Neuron (in vitro differentiated cells): ENCODE measurements at regions not wholly inside any gene's neighbourhood (a gene's known extent, or its start where the extent isn't known, plus 50 kb on each side); places are given as distances from the start of the nearest gene placed in this dataset.

Experiments used
- H2AFZ ChIP-seq: one replicate; pipeline ENCODE4 v1.6.1; 2013; ENCODE audit warnings: low read depth, mild to moderate bottlenecking, inconsistent platforms, low read length, moderate library complexity
- H3K27me3 ChIP-seq: one replicate; pipeline ENCODE4 v1.6.1; 2013; ENCODE audit warnings: low read length; ENCODE audit not compliant: insufficient read depth
- H3K36me3 ChIP-seq: one replicate; pipeline ENCODE4 v1.6.1; 2013; ENCODE audit warnings: low read length; ENCODE audit not compliant: insufficient read depth
- H3K4me1 ChIP-seq: one replicate; pipeline ENCODE4 v1.6.1; 2013; ENCODE audit warnings: low read length; ENCODE audit not compliant: insufficient read depth
- H3K4me3 ChIP-seq: 2 replicates; pipeline ENCODE4 v1.5.1; 2013; ENCODE audit warnings: mild to moderate bottlenecking, low read length, moderate library complexity
- H3K9me3 ChIP-seq: one replicate; pipeline ENCODE4 v1.6.1; 2013; ENCODE audit warnings: low read length

DNA sequence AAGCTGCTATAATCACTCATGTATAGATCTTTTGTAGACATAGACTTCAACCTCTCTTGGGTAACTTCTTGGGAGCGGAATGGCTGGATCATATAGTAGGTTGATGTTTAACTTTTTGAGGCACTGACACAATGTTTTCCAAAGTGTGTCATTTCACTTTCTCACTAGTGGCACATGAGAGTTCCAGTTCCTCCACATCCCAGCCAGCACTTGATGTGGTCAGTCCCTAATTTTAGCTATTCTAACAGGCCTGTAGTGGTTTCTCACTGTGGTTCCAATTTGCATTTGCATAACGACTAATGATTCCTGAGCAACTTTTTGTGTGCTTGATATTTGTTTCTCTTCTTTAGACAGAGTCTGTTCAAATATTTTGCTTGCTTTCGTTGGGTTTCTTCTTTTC is 221.3 kb downstream of the DLL1 start:
- Histone ChIP-seq H3K36me3 (no peaks in the 10 kb centered on the region), H3K9me3 (no peaks in the 10 kb centered on the region), H3K4me1 (peaks cover 2% of the 10 kb centered on the region), H3K27me3 (no peaks in the 10 kb centered on the region), H2AFZ (no peak overlapping the region), H3K4me3 (no peak overlapping the region)

DNA sequence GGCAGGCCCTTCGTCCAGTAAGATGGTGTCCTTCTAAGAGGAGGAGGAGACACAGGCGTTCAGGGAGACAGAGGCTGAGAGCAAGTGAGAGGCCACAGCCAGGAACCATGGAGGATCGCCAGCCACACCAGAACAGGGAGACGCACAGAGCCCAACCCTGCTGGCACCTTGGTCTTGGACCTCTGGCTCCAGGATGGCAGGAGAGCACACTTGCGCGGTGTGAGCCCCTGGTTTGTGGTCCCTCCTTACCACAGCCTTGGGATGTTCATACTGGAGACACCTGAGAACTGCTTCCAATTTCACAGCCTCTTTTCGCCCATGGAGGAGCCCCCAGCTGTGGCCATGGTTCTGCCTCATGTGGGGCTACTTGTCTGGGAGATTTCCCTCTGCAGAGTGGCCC is 222.4 kb downstream of the DLL1 start:
- Histone ChIP-seq H3K27me3 (no peaks in the 10 kb centered on the region), H2AFZ (no peak overlapping the region), H3K4me1 (peaks cover 2% of the 10 kb centered on the region), H3K9me3 (no peaks in the 10 kb centered on the region), H3K4me3 (no peak overlapping the region), H3K36me3 (no peaks in the 10 kb centered on the region)

DNA sequence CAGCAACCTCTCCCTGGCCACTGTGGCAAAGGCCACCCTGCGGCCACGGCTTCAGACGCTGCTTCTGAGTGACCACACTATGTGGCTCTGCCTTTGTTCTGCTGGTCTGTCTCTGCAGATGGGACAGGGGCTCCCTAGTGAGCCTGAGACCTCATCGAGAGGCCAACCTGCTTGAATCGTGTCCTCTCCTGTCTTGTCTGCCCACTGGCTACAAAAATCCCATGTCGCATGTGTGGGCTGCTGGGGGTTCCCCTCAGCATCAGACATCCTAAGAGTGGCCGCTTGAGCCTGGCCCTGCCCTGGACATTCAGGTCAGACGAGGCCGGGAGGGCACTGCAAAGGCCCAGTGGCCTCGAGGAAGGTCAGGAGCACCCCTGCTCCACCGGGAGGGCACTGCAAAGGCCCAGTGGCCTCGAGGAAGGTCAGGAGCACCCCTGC is 222.9 kb downstream of the DLL1 start:
- peaks cover 2% of the 10 kb centered on the region for H3K4me1 ChIP-seq
- H3K27me3 ChIP-seq: no peaks in the 10 kb centered on the region
- H2AFZ ChIP-seq: no peak overlapping the region
- no peak overlapping the region for H3K4me3 ChIP-seq
- no peaks in the 10 kb centered on the region for H3K9me3 ChIP-seq
- no peaks in the 10 kb centered on the region for H3K36me3 ChIP-seq

DNA sequence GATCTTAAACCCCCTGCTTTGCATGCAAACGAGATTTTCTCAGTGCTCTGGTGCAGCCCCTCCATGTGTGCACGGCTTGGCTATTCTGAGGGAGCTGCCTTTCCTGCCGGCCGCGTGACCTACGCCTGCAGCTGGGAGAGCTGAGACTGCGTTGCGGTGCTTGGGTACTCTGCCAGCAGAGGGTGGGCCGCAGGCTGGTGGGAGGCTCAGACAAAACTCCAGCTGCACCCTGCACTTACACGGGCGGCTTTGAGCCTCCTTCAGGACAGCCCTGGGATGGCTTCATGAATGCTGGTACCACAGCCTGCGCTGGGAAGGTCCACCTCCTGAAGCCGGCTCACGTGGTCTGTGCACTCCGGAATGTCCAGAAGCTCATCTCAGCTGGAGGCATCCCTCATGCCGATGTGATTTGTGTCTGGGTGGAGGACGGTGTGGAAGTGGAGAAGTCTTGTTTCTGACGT is 223.7 kb downstream of the DLL1 start:
- no peaks in the 10 kb centered on the region for H3K36me3 ChIP-seq
- H3K4me3 ChIP-seq: no peak overlapping the region
- peaks cover 2% of the 10 kb centered on the region for H3K4me1 ChIP-seq
- no peaks in the 10 kb centered on the region for H3K27me3 ChIP-seq
- H3K9me3 ChIP-seq: no peaks in the 10 kb centered on the region
- H2AFZ ChIP-seq: no peak overlapping the region

DNA sequence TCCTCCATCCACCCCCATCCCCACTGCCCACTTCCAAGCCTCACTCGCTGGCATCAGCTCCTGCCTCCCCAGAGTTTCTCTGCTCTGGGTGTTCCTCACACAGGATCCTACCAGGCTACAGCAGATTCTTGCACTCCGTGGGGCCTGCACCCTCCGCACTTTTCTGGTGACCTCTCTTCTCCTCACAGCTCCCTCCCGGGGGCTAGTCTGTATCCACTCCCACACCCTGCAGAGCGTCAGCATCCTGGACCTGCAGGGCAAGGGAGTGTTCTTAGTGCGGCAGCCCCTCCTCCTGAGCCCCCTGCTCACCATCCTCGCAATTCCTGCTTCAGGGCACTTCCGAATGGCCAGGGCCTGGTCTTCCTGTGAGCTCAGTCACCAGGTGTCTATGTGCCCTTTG is 224.2 kb downstream of the DLL1 start:
- no peak overlapping the region for H2AFZ ChIP-seq
- H3K4me1 ChIP-seq: peaks cover 2% of the 10 kb centered on the region
- H3K9me3 ChIP-seq: no peaks in the 10 kb centered on the region
- H3K4me3 ChIP-seq: no peak overlapping the region
- no peaks in the 10 kb centered on the region for H3K27me3 ChIP-seq
- no peaks in the 10 kb centered on the region for H3K36me3 ChIP-seq

DNA sequence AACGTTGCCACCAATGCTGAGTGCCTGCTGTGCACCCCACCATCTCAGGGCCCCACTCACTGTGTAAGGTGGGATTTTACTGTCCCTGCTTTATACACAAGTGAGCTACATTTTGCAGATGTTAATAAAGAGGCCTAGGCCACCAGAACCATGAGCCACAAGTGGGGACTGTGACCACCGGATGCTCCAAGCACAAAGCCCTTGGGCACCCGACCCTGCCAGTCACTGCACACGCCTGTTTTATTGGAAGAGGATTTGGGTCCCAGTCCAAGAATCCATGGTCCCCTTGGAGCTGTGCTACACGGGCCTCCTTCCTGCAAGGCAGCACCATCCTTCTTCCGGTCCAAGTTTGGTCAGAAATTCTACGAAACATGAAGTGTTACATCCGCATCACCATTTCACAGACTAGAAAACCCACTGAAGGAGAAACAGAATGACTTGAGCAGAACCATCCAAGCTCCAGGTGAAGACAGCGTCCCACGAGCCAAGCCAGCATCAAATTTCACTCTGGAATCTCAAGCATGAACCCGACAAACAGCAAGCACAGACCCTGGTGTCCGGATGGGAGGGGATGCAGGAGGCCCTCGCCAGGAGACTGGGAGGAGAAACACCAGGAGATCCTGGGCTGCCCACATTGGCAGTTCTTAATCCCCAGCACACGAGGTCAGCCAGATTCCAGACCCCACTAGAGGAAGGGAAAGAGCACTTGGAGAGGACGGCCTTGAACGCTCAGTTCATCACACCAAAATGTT is 226.9 kb downstream of the DLL1 start:
- Histone ChIP-seq H3K27me3 (peaks cover 5% of the 10 kb centered on the region), H3K36me3 (no peaks in the 10 kb centered on the region), H3K9me3 (no peaks in the 10 kb centered on the region), H3K4me1 (peaks cover 2% of the 10 kb centered on the region), H2AFZ (no peak overlapping the region), H3K4me3 (no peak overlapping the region)

DNA sequence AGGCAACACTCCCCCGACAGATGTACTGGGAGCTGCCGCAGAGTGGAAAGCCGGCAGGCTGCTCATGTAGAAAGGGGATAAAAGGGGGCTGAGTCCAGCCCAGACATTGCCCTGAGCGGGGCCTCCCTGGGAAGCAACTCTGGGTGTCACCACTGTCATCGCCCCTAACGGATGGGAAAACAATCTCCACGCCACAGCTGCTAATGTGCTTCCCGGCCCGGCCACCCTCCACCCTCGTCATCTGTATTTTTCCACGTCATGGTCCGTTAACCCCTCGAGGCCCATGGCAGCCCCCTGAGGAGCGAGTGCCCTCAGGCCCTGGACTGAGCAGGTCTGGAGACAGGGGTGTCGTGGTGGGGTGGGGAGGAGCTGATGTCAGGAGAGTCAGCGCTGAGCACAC is 227.4 kb downstream of the DLL1 start:
- Histone ChIP-seq H2AFZ (no peak overlapping the region), H3K4me1 (peaks cover 2% of the 10 kb centered on the region), H3K4me3 (no peak overlapping the region), H3K9me3 (no peaks in the 10 kb centered on the region), H3K36me3 (no peaks in the 10 kb centered on the region), H3K27me3 (peaks cover 5% of the 10 kb centered on the region)

DNA sequence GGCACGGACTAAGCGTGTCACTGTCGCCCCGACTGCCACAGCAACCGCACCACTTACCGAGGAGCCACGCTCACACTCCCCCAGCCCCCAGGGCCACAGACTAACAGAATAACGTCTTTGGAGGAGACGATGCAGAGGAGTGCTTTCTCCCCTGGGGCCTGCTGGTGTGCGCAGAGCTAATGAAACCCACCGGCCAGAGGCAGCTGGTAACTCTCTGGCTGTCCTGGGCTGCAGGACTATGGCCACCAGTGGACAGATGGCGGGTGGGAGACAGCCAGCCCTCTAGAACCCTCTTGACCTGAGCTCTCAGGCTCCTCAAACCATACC is 228.0 kb downstream of the DLL1 start:
- Histone ChIP-seq H3K36me3 (no peaks in the 10 kb centered on the region), H3K4me1 (peaks cover 2% of the 10 kb centered on the region), H2AFZ (no peak overlapping the region), H3K27me3 (peaks cover 5% of the 10 kb centered on the region), H3K4me3 (no peak overlapping the region), H3K9me3 (no peaks in the 10 kb centered on the region)

DNA sequence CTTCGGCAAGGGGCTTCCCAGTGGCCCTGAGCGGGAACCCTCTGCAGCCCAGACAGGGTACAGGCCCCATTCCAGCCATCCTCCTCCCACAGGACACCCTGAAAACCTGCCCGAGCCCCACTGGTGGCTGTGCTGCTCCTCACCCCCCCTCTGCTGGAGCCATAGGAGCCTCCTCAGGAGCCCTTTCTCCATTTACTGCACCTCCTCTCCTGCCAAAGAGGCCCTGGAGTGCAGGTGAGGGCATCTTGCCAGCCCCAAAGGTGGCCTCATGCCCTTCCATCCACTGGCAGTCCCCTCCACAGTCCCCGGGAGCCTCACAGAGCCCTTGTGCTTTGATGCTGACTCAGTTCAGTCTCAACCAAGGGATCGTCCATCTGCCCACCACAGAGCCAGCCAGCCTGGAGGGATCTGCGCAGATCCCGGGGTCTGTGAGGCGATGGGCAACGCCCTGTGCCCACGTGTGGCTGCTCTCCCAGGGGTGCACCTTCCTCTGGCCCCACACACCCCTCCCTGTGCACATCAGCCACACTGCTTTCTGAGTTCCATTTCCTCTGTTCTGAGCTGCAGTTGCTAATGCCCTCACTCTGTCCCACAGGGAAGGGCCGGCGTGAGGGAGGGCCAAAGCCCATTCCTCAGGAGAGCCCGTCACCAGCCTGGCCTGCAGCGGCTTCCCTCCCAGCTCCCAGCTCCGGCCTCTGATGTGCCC is 228.5 kb downstream of the DLL1 start:
- Histone ChIP-seq H3K4me1 (peaks cover under 1% of the 10 kb centered on the region), H3K36me3 (no peaks in the 10 kb centered on the region), H3K4me3 (no peak overlapping the region), H3K27me3 (peaks cover 5% of the 10 kb centered on the region), H3K9me3 (no peaks in the 10 kb centered on the region), H2AFZ (no peak overlapping the region)

DNA sequence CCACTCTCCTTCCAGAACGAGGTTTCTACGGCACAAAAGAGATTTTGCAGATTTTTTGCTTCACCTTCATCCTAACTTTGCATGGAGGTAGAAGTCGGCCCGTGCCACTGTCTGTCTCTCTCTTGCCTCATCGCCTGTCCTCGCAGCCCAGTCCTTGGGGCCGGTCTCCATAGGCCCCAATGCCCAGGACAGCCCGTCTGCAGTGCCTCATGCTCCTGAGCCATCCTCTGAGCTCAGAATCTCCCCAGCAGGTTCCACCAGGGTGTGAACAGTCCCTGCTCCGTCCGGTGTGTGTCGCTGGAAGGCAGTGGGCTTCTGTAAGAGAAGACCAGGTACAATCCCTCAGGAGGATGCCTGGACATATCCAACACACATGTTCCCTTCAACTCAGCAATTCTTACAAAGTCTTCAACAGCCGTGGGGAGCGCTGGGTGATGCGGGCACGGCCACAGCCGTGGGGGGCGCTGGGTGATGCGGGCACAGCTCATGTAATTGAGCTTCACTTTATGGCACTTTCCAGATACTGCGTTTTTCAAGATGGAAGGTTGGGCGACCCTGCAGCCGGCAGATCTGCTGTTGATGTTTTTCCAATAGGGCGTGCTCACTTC is 231.9 kb downstream of the DLL1 start:
- no peaks in the 10 kb centered on the region for H3K9me3 ChIP-seq
- peaks cover 5% of the 10 kb centered on the region for H3K27me3 ChIP-seq
- H3K4me1 ChIP-seq: no peaks in the 10 kb centered on the region
- no peak overlapping the region for H3K4me3 ChIP-seq
- no peaks in the 10 kb centered on the region for H3K36me3 ChIP-seq
- no peak overlapping the region for H2AFZ ChIP-seq

DNA sequence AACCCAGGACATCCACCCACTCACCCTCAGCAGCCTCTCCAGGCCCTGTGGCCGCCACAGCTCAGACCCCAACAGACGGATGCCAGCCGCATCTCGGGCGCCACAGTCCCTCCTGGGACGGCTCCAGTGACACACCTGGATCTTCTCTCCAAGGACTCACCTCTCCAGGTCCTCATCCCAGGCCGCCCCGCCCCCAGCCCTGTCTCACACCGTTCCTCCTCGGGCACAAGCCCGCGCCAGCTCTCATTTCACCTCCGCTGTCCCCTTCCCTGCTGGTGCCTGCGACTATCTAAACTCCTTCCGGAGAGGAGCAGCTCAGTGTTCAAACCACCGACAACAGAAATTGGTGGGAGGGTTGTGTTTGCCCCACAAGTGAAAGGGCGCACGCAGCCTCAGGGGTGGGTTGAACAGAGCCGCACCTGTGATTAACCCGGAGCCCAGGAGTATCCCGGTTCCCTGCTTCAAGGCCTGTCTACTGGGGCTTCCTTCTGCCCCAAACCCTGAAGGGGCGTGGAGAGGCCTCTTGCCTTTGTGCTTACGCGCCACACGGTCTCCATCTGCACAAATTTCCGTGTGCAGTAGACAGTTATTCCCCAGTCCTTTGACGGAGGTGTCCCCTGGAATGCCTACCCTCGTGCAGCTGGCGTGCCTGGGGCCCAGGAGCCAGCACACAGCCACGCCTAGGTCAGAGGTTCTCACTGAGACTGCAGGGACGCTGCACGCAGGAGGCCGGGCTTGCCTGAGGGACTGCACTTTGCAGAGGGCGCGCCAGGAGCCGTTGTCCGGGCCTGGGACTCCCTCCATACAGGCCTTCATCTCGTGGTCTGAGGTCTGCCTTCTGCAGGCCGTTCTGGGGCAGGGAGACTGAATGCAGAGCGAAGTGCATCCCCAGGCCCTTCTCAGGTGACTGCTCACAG is 232.7 kb downstream of the DLL1 start:
- Histone ChIP-seq H3K4me3 (no peak overlapping the region), H3K27me3 (peaks cover 5% of the 10 kb centered on the region), H2AFZ (no peak overlapping the region), H3K4me1 (no peaks in the 10 kb centered on the region), H3K36me3 (no peaks in the 10 kb centered on the region), H3K9me3 (no peaks in the 10 kb centered on the region)

DNA sequence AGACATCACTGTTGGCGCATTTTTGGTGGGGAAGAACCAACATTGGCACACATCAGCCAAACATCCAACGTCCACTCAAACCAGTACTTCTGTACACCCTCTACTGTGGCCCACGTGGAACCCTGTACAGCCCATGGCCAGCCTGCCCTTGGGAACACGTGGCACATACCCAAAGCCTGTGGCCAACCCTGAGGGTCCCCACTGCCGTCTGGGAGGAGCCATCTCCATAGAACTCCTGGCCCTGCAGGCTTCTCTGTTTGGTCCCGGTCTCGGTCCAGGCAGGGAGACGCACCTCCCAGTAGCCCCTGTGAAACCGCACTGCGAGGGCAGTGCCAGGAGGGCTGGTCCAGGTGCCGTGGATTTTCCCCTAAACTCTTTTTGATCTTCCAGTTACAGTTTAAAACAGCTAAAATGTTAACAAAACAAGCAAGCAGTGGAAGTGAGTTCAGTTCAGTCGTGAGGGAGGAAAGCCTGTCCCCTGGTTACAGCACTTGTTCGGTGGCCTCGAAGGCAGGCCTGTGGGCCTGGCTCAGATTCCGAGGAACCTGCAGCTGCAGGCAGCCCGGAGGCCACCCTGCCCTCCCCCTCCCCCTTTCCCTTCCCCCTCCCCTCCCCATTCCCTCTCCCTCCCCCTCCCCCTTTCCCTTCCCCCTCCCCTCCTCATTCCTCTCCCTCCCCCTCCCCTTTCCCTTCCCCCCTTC is 233.7 kb downstream of the DLL1 start:
- H3K36me3 ChIP-seq: no peaks in the 10 kb centered on the region
- H3K9me3 ChIP-seq: no peaks in the 10 kb centered on the region
- peaks cover 5% of the 10 kb centered on the region for H3K27me3 ChIP-seq
- no peak overlapping the region for H2AFZ ChIP-seq
- no peaks in the 10 kb centered on the region for H3K4me1 ChIP-seq
- no peak overlapping the region for H3K4me3 ChIP-seq
